ENCODE measurements at regions not wholly inside any gene's neighbourhood (a gene's known extent, or its start where the extent isn't known, plus 50 kb on each side); places are given as distances from the start of the nearest gene placed in this dataset.

DNA sequence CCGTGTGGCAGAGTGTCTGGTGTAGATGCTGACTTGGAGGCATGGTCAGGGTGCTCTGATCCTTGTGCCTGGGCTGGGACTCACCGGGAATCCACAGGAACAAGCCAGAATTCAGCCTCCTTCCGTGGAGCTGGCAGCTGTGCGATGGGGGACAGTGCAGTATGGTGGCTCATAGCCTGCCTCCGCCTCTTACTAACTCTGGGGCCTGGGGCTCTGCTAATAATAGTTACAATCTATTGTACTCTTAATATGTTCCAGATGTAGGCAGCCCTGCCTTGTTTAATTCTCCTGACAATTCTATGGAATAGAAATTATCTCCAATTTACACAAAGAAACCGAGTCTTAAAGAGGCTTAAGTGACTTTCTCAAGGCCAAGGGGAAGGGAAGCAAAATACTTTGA, 77.6 kb downstream of the PCDH1 start:
- no peak for DNase-seq (ENCODE audit: low read depth in 2 of 3, low spot score in 2 of 3)

DNA sequence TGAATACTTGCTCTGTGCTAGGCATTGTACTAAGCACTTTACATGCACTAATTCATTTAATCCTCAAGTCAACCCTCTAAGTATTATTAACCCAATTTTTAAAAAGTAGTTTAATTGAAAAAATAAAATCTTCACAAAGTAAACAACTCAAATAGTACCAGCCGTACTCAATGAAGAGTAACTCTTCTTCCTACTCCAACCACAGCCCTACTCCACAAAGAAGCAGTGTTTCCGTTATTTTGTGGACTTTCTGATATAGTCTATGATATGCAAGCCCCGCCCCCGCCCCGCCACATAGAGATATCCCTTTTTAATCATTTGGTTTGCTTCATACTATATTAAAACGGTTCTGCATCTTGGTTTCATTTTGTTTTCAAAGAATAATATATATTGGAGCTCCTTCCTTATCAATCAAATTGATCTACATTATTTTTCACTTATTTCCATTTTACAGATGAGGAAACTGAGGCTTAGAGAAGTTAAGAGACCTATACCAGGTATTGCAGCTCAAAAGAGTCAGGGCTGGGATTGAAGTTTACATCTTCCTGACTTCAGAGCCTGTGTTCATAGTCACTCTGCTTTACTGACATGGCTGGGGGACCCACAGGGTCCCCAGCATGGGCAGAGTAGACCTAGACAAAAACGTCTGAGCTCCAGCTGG, 78.6 kb downstream of the PCDH1 start:
- DNase-seq (ENCODE audit: low read depth in 2 of 3, low spot score in 2 of 3), result no peak

DNA sequence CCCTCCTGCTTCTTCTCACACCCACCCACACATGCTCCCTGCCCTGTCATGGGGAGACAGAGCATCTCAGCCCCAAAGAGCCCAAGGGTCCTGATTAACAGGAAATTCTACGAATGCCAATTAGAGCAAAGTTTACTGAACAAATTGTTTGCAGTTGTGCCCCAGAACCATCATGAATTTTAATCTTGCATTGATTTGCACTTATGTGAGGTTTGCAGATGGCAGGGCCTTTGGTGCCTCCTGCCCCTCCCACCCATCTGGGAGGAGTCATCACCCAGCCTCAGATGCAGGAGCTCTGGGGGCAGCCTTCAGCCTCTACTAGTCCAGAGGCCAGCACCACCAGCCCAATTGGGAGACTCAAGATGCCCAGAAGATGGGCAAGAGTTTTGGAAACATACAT, 80.8 kb downstream of the PCDH1 start:
- DNase-seq (ENCODE audit: low read depth in 2 of 3, low spot score in 2 of 3), result no peak

DNA sequence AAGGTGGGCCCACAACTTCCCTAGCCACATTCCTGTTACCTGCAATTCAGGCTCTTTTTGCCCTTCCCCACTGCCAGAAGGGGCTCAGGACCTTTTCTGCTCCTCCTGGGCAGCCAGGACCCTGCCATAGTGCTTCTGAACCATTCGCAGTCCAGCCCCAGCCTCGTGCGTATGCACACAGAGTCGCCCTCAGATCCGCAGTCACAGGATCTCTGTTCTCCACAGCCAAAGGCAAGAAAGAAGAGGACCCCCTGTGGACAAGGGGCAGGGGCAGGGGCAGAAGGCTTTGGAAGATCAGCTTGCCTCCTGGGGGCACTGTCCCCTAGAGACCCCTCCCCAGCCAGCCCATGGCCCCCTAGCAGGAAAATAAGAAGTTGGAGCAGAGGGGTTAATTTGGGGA, 82.8 kb downstream of the PCDH1 start:
- DNase-seq (ENCODE audit: low read depth in 2 of 3, low spot score in 2 of 3), result no peak

DNA sequence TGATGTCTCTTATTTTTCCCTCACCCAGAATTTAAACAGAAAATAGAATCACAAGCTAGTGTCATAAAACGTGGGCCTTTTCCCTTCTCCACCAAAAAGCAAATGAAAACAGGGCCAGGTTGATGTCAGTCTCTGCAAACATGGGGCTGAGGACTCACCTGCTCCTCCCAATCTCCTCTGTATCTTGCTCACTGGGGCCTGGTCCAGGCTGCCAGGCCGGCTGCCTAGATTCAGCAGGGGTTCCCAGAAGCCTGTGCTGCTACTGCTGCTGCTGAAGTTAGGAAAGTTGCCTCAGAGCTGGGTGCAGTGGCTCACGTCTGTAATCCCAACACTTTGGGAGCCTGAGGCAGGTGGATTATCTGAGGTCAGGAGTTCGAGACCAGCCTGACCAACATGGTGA, 84.3 kb downstream of the PCDH1 start:
- no peak for DNase-seq (ENCODE audit: low read depth in 2 of 3, low spot score in 2 of 3)

DNA sequence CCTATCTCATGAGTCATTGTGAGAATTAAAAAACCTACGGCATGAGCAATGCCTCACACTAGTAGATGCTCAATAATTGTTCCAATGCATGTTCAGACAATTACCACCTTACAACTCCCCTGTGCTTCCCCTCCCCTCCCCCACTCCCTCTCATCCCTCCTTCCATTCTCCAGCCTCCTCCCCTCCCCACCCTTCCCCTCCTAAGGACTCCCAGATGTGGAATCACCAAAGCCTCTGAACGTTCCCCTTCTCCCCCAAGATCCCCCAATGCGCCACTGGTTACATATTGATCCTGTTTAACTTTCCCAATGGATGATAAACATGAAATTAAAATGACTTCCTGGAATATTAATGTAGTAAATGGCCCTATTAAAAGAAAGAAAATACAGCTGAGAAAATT, 84.8 kb downstream of the PCDH1 start:
- DNase-seq (ENCODE audit: low read depth in 2 of 3, low spot score in 2 of 3), result no peak

DNA sequence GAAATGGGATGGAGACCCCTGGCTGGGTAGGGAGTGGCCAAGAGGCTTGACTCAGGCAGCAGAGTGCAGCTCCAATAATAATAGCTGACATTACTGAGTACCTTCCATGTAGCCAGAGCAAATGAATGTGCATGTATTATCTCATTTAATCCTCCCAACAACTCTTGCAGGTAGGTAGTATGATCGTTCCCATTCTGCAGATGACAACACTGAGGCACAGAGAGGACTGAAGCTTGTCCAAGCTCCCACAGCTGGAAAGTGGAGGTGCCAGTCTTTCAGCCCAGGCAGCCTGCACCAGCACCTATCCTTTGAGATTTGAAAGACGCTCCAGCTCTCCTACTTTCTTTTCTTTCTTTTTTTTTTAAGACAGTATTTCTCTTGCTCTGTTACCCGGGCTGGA, 87.6 kb downstream of the PCDH1 start:
- no peak for DNase-seq (ENCODE audit: low read depth in 2 of 3, low spot score in 2 of 3)

DNA sequence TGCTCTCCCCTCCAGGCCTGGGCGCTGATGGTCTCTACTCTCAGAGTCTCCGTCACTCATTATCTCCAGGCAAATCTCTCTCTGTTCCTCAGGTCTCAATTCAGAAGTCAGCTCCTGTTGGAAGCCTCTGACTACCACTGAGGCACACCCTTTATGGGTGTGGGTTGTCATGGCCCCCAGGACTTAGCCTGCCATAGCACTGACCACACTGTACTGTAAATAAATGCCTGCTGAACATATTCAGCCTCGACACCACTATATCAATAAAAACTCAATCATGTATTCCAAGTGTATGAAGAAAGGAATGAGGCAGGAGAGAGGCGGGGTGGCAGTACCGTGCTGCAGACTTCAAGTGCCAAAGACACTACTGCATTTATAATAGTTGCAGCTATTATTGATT, 88.9 kb downstream of the PCDH1 start:
- no peak for DNase-seq (ENCODE audit: low read depth in 2 of 3, low spot score in 2 of 3)

DNA sequence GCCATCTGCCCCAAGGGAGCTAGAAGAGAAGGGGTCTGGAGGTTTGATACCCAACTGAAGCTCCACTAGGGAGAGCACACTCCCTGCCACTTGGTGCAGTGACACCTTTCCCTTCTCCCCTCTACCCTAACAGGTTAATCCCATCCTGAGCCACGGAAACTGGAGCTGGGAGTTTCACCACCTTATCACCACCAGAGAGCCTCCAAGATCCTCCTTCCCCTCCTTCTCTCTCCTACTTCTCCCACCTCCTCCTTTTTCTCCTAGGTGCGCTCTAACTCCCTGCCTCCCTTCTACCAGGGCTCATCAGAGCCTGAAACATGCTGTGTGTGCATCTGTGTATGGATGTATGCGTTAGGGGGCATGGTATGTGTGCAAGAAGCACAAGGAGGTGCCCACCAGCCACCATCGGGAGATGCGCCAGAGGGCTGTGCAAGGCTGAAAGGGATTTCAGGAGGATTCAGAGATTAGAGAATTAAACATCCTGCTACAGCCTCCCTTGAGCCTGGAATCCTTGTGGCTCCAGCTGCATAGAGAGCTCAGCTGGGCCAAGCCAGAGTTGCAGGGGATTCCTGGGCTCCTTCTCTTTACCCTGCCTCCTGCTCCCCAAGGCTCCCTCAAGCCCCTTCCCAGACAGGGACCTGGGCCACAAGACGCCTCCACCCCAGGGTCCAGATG, 89.8 kb downstream of the PCDH1 start:
- DNase-seq (ENCODE audit: low read depth in 2 of 3, low spot score in 2 of 3), result no peak

DNA sequence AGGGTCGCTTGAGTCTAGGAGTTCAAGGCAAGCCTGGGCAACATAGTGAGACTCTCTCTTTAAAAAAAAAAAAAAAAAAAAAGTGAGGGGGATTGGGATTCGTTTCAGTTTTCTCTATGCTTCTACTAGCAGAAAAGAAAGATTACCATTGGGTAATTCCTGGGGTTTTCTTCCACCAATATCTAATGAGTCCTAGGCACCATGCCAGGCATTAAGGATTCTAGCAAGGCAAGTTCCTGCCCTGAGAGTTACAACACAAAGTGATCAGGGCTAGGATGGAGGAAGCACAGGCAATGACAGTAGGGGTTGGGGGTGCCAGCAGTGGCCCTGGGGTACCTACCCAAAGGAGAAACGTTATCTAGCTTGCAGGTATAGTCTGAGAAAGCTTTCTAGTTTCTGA, 90.8 kb downstream of the PCDH1 start:
- DNase-seq (ENCODE audit: low read depth in 2 of 3, low spot score in 2 of 3), result no peak

DNA sequence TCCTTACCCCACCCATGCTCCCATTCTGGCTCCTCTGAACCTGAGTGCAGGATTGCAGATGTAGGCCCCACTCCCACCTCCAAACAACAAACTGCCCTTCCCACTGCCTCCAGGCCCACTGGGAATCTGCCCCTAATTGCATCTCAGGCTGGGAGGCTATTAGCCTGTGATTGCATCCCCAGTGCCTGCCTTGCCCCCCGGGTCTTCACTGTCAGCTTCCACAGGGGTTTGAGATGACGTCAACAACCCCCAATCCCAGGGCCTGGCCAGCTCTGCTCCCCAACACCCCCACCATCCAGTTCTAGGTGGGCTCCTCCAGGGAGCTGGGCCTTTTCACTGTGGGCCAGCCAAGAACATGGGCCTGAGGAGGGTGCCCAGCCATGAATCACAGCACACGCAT, 91.5 kb downstream of the PCDH1 start:
- no peak for DNase-seq (ENCODE audit: low read depth in 2 of 3, low spot score in 2 of 3)

DNA sequence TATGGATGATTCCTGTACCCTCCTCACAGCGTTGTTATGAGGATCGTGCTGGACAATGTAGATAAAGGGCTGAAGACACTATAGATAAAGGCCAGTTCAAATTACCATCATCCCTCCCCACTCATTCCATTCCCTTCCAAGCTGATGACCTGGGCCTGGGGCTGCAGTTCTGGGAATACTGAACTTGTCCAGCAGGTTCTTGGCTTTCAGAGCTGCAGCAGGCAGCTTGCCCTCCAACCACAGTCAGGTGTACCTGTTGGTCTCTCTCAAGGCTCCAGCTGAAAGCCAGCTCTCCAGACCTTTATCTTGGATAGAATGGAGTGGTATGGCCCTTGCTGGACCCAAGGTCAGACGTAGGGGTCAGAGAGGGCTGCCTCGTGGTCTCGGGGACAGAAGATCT, 92.5 kb downstream of the PCDH1 start:
- DNase-seq (ENCODE audit: low read depth in 2 of 3, low spot score in 2 of 3), result no peak

DNA sequence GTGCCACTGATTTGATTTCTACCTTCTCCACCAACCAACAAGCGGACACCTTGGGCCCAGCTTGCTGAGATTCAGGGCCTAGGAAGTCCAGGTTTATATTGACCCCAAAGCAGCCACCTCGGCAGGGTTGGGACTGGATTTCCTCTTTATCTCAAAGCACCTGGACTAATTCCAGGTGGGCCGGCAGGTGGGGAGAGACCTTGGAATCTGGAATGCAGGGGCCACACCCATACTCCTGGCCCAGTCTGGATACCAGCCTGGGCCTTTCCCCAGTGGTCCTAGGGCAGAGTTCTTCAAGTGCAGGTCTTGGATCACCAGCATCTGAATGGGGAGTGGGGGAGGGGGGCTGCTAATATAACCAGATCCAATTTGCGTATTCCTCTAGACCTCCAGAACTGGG, 93.1 kb downstream of the PCDH1 start:
- DNase-seq (ENCODE audit: low read depth in 2 of 3, low spot score in 2 of 3), result no peak

DNA sequence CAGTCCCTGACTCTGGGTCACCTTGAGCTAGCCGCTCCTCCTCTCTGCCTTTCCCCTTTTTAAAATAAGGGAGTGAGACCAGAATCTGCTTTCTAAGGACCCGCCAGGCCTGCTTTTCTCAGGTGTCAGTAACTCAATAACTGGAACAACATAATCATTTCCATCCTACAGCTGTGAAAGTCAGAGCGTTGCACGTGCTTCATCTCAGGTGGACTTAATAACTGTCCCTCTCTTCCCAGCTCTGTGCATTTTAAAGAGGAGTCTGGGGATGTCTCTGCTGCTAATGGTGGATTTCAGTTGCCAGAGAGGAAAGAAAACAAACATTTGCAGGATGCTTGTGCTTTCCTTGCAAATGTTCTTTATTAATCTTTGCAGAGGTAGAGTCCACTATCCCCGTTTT, 93.7 kb downstream of the PCDH1 start:
- DNase-seq (ENCODE audit: low read depth in 2 of 3, low spot score in 2 of 3), result no peak

DNA sequence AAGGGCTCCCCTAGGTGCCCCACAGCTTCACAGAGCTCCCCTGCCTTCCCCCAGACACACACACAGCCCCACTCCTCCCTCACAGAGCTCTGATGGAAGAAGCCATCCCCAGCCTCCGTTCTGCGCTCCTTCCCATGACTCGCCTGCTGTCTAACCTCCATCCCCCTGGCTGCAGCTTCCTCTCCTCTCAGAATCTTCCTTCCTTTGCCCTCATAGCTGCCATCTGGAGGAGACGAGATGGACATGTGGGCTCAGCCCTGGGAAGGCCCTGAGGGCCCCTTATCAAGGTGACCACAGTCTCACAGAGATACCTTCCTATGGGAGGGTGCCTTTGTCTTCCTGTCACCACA, 94.3 kb downstream of the PCDH1 start:
- DNase-seq (ENCODE audit: low read depth in 2 of 3, low spot score in 2 of 3), result no peak

DNA sequence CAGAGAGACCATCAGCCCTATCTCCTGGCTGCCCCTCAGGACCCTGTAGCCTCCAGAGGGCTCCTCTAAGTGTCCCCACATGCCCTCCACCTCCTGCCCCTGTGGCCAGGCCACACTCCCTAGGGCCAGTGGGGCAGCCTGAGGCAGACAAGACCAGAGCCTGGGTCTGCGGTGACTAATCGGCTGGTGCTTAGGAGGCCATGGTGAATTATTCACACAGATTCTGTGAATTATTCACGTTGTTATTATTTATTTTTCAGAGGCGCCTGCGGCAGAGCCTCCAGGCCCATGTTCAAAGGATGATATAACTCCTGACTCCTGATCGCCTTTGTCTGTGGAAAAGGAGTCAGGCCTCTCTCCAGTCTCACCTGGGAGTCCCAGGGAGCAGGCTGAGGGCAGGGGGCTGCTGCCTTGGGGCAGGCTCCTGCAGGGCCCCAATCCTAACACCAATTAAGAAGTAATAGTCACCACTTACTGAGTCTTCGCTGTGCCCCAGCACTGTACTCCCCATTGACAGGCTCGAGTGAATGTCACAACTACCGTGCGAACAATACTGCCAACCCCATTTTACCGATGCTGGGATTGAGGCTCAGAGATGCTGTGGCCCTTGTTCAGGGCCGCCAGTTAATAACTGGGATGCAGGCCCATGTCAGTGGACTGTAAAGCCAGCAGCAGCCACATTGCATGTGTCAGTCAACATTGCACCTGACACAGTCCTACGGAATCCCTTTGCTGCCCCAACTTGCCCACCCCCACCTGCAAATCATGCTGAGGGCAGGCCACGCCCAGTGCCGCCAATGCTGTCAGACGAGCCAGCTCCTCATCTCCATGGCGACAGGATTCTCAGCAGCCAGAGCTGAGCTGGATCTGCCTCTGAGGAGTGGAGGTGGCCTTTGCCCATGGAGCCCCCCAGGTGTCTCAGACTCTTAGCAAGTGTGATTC, 94.9 kb downstream of the PCDH1 start:
- DNase-seq (ENCODE audit: low read depth in 2 of 3, low spot score in 2 of 3), result no peak

DNA sequence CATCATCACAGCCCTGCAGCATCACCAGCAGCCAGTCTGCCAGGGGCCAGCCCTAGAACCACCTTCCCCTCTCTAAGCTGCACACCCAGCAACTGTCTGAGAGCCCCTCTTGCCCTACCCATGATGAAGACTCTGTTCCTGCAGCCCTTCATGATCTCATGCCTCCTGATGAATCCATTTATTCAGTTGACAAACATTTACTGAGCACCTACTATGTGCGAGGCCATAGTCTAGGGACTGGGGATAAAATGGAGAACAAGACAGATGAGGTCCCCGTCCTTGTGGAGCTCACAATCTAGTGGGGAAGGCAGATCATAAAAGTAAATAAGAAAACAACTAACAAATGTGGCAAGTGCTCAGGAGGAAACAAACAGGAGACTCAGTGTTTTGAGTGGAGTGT, 96.3 kb downstream of the PCDH1 start:
- no peak for DNase-seq (ENCODE audit: low read depth in 2 of 3, low spot score in 2 of 3)

DNA sequence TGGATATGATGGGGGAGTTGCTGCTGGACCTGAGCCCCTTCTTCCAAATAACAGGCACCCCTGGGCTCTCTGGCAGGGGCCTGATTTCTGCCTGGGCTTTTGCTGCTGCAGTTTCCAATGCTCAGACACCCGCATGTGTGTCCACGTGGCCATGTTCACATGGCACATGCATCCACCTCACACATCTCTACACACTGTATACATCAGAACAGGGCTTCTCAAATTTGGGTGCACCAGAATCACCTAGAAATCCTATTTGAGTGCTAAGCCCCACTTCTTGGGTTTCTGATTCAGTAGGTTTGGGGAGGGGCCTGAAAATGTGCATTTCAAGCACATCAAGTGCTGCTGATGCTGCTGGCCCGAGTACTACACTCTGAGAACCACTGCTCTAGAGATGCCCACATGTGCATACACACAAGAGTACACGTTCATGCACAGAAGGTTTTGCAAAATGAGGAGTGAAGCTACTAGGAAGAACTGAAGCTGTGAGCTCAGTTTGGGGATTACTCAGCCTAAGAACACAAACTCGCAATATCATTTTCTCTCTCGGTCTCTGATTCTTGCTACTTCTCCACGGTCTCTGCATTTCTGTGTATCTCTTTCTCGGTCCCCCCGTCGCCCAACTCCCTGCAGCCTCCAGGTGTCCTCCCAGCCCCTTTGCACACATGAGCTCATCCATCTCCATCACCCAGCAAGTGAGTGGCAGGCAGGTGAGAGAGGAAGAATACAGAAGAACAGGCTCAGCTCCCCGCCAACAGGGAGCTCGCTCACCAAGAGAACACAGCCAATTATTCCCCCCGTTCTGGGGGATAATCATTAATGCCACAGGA, 97.0 kb downstream of the PCDH1 start:
- DNase-seq (ENCODE audit: low read depth in 2 of 3, low spot score in 2 of 3), result no peak

DNA sequence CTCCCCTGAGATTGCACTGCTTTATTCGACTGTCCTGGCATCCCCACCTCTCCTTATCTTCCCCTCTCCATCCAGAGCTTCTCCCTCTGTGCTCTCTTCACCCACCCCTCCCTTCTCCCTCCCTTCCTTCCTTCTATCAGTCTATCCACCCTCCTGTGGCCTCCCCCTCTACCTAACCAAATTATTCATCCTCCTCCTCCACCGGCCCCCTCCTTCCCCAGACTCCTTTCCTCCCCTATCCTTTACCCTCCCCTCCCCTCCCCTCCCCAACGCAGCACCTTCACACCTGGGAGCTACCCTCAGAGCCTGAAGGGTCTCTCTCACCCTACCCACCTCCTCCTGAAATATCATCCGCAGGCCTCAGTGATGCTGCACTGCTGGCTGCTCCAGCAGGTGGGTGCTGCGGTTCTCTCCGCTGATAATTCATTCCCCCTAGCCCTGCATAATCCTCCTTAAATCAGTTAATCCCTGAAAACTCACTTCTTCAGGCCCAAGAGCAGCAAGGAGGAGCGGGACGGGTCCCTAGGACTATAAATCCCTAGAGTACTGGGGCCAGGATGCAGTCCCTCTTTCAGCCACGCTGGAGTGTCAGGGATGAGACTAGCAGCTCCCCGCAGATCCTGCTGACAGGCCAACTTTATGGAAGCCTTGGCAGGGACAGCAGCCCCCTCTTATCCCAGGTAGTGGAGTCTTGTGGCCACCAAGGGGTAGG, 97.8 kb downstream of the PCDH1 start:
- DNase-seq (ENCODE audit: low read depth in 2 of 3, low spot score in 2 of 3), result no peak

DNA sequence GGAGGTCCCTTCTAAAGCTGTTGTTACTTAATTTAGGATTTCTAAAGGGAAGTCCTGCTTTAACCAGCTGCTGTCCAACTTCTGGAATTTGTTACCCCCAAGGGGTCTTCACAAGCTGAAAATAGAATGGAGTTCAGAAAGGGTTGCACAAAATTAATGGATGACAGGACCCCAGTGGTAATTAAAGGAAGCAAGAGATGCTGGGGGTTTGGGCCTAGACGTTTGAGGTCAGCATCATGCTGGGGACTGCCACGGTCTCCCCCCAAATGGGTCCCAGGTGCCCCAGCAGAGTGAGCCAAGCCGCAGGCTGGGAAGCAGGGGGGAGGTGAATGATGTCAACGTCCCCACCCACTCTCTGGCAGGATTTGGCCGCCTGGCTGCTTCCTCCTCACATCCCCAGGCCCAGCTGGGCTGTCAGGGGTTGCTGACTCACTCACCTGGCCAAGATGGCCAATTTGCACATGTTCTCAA, 97.5 kb upstream of the ARAP3 start:
- DNase-seq (ENCODE audit: low read depth in 2 of 3, low spot score in 2 of 3), result peak in 1 of 3 experiments; percentile 7

DNA sequence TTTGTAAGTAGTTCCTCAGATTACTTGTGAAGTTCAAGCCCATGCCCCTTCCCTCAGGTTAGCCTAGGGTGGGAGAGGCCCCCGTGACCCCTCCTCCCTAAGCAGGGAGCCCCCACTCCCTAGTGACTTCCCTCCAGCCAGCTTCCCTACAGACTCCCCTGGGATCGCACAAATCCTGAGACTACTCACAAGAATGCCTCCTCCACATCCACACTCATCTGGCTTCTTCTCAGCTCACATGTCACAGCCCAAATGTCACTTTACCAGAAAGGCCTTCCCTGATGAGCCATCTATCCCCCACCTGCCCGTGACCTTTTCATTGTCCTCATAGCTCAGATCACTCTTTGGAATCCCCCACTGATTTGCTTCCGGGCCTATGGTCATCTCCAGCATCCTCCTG, 96.7 kb upstream of the ARAP3 start:
- DNase-seq (ENCODE audit: low read depth in 2 of 3, low spot score in 2 of 3), result no peak

All from activated CD8-positive, alpha-beta memory T cell treated with anti-CD3 and anti-CD28 coated beads for 48 hours (primary cell).